ENCODE measurements at regions not wholly inside any gene's neighbourhood (a gene's known extent, or its start where the extent isn't known, plus 50 kb on each side); places are given as distances from the start of the nearest gene placed in this dataset.

DNA sequence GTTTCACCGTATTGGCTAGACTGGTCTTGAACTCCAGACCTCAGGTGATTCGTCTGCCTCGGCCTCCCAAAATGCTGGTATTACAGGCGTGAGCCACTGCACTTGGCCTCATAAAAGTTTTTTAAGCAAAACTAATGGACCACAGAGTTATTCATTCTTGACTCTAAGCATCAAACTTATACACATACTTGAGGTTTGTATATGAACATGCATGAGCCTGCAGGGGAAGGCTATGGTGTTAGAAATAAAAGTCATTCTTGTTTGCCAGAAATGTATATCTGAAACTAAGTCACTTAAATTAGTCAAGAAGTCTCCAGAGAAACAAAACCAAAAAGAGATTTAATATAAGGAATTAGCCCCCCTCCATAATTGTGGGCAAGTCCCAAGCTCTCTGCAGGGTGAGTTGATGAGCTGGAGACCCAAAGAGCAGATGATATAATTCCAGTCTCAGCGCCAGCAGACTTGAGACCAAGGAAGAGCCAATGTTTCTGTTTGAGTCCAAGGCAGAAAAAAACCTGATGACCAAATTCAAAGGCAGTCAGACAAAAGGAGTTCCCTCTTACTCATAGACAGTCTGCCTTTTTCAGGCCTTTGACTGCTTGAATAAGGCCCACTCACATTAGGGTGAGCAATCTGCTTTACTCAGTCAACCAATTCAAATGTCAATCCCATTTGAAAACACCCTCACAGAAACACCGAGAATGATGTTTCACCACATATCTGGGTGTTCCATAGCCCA lies 69.0 kb upstream of the DSG1 start:
- Histone ChIP-seq H3K4me2 (ENCODE audit: insufficient read depth in 1 of 2, low read depth in 2 of 2, low read length in 2 of 2) (no peak overlapping the region), H3K79me2 (ENCODE audit: control insufficient read depth in 1 of 2, insufficient read depth in 2 of 2, low read length in 2 of 2) (no peaks in the 10 kb centered on the region), H2BK5ac (ENCODE audit: low read depth, low read length) (no peak overlapping the region), H3K9me3 (ENCODE audit: insufficient read depth in 2 of 2, low read depth in 1 of 2, low read length in 1 of 2) (no peaks in the 10 kb centered on the region), H2BK20ac (ENCODE audit: low read length) (no peak overlapping the region), H3K23me2 (ENCODE audit: low read depth, low read length) (no peaks in the 10 kb centered on the region), H3K27me3 (replicated peaks in 1 of 4; ENCODE audit: control insufficient read depth in 3 of 4, extremely low read depth in 1 of 4, insufficient read depth in 3 of 4, low read length in 3 of 4) (no peaks in the 10 kb centered on the region), H3K4me3 (ENCODE audit: extremely low read depth in 1 of 4, insufficient read depth in 2 of 4, low read depth in 3 of 4, low read length in 4 of 4) (no peak overlapping the region), H3K4me1 (replicated peaks in 1 of 4; ENCODE audit: control insufficient read depth in 3 of 4, insufficient read depth in 4 of 4, low read length in 3 of 4) (peaks cover 0 to 11% (median 7%) of the 10 kb centered on the region in 4 experiments; a peak in 4 of 7 replicates), H4K8ac (ENCODE audit: extremely low read depth, insufficient read depth, low read length) (no peak overlapping the region), H4K5ac (ENCODE audit: insufficient read length, low read depth, low read length) (no peak overlapping the region), H3K18ac (ENCODE audit: extremely low read depth, low read length) (no peak overlapping the region), H2BK15ac (ENCODE audit: low read length) (no peak overlapping the region), H3K14ac (ENCODE audit: insufficient read length) (no peak overlapping the region), H3K36me3 (ENCODE audit: control insufficient read depth in 2 of 4, insufficient read depth in 4 of 4, low read length in 3 of 4) (no peaks in the 10 kb centered on the region), H2AFZ (ENCODE audit: low read length) (peak overlapping the region; percentile 85), H2BK120ac (replicated peaks; ENCODE audit: low read depth, low read length) (no peak overlapping the region), H4K20me1 (replicated peaks in 1 of 2; ENCODE audit: control insufficient read depth in 1 of 2, insufficient read depth in 2 of 2, low read length in 2 of 2) (no peaks in the 10 kb centered on the region), H3K9ac (replicated peaks in 1 of 4; ENCODE audit: extremely low read depth in 1 of 4, low read depth in 3 of 4, low read length in 3 of 4) (no peak overlapping the region), H3K56ac (replicated peaks; ENCODE audit: insufficient read length, low read depth, low read length) (no peak overlapping the region), H2AK5ac (ENCODE audit: low read depth, low read length) (no peak overlapping the region), H2BK12ac (ENCODE audit: low read depth, low read length) (no peak overlapping the region), H3K79me1 (ENCODE audit: low read depth, low read length) (no peaks in the 10 kb centered on the region), H4K91ac (replicated peaks; ENCODE audit: insufficient read length, low read length) (no peak overlapping the region), H3K4ac (replicated peaks; ENCODE audit: insufficient read length, low read depth, low read length) (no peak overlapping the region), H3K27ac (ENCODE audit: low read depth, low read length) (no peak overlapping the region), H3K23ac (ENCODE audit: insufficient read length) (no peak overlapping the region)
- FAIRE-seq = no peak
- 95% methylated on average over 6 of the region's 6 CpGs; no CpG with 5 or more reads in 1 of the 2 experiments for WGBS, 2 experiments (ENCODE audit: extremely low coverage in 1 of 2, insufficient coverage in 1 of 2, insufficient read length in 1 of 2, insufficient replicate concordance in 2 of 2, low coverage in 1 of 2, low lambda C conversion rate in 2 of 2, missing lambda C conversion rate in 1 of 2)
- ChIA-PET POLR2A (ENCODE audit: partially characterized antibody) (no interaction called here), CTCF (ENCODE audit: partially characterized antibody) (interaction anchor here (1.3 kb wide), 1 partner anchor 8 kb away, joined by 3 read pairs; no protein-coding TSS in a partner anchor)
- no peak for DNase-seq (ENCODE audit: low read depth in 1 of 2, low spot score in 2 of 2)
- TF ChIP-seq HDAC6 (IDR thresholded peaks at IDR 0.05; ENCODE audit: low read depth, low read length) (no peak), GTF2F1 (IDR thresholded peaks at IDR 0.05; ENCODE audit: borderline replicate concordance, low read depth, low read length) (no peak), JUN (IDR thresholded peaks at IDR 0.05; ENCODE audit: low read depth, low read length) (no peak), RBBP5 (IDR thresholded peaks at IDR 0.05; ENCODE audit: borderline replicate concordance, low read depth, low read length) (no peak)
- TF ChIP-seq, protein P1, sequence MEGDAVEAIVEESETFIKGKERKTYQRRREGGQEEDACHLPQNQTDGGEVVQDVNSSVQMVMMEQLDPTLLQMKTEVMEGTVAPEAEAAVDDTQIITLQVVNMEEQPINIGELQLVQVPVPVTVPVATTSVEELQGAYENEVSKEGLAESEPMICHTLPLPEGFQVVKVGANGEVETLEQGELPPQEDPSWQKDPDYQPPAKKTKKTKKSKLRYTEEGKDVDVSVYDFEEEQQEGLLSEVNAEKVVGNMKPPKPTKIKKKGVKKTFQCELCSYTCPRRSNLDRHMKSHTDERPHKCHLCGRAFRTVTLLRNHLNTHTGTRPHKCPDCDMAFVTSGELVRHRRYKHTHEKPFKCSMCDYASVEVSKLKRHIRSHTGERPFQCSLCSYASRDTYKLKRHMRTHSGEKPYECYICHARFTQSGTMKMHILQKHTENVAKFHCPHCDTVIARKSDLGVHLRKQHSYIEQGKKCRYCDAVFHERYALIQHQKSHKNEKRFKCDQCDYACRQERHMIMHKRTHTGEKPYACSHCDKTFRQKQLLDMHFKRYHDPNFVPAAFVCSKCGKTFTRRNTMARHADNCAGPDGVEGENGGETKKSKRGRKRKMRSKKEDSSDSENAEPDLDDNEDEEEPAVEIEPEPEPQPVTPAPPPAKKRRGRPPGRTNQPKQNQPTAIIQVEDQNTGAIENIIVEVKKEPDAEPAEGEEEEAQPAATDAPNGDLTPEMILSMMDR (IDR thresholded peaks at IDR 0.05; ENCODE audit: control extremely low read depth in 1 of 3, insufficient read depth in 1 of 3, low read depth in 1 of 3, low read length in 3 of 3) = no peak
- TF ChIP-seq, protein P2, sequence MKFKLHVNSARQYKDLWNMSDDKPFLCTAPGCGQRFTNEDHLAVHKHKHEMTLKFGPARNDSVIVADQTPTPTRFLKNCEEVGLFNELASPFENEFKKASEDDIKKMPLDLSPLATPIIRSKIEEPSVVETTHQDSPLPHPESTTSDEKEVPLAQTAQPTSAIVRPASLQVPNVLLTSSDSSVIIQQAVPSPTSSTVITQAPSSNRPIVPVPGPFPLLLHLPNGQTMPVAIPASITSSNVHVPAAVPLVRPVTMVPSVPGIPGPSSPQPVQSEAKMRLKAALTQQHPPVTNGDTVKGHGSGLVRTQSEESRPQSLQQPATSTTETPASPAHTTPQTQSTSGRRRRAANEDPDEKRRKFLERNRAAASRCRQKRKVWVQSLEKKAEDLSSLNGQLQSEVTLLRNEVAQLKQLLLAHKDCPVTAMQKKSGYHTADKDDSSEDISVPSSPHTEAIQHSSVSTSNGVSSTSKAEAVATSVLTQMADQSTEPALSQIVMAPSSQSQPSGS (IDR thresholded peaks at IDR 0.05; ENCODE audit: low read length) = no peak
- TF ChIP-seq, protein P3, sequence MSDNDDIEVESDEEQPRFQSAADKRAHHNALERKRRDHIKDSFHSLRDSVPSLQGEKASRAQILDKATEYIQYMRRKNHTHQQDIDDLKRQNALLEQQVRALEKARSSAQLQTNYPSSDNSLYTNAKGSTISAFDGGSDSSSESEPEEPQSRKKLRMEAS (IDR thresholded peaks at IDR 0.05) = no peak

Measured in H1 (cell line).